ENCODE measurements at regions not wholly inside any gene's neighbourhood (a gene's known extent, or its start where the extent isn't known, plus 50 kb on each side); places are given as distances from the start of the nearest gene placed in this dataset.

DNA sequence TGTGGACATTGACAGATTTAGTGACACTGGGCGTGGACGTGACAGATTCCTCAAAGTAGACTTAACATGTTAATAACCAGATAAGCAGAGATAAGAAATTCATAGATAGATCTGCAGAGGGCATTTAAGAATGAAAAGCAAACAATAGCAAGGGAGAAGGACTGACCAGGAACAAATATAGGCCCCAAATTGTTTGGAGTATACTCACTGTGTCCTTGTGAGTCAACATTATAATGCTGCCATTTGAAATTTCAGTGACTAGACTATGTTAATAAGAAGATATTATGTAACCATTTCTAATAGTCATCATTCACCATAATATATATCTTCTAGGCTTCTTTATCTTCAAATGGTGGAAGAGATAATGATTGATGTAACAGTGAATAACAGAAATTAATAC, 78.1 kb upstream of the SLC38A11 start:
- H3K27me3 ChIP-seq, result no peaks in the 10 kb centered on the region
- H3K36me3 ChIP-seq, result no peaks in the 10 kb centered on the region
- H3K4me1 ChIP-seq, result no peaks in the 10 kb centered on the region
- H3K4me3 ChIP-seq, result no peak overlapping the region
- TF ChIP-seq CTCF (IDR thresholded peaks at IDR 0.05), result no peak
- DNase-seq, result no peak
- H3K9me3 ChIP-seq, result no peaks in the 10 kb centered on the region
- no peak overlapping the region for H3K27ac ChIP-seq
- no peak for ATAC-seq
- intact Hi-C loops (cut with DNase I), result no loop called here

DNA sequence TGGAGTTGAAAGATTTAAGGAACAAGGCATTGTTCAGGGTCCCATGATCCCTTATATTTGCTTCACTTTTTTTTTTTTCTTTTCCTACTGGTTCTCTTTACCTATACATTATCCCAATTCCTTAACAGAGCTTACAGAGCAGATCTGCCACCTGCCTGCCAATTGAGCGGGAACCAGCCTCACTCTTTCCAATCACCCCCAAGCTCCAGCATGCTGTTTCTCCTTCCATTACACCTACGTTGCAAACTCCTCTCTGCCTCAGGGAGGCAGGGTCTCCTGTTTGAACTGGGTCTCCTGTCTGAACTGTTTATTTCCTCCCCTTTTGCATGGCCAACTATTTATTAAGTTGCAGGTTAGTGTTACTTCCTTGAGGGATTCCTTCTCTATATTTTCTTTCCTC, 77.2 kb upstream of the SLC38A11 start:
- Histone ChIP-seq H3K27me3 (no peaks in the 10 kb centered on the region), H3K4me1 (no peaks in the 10 kb centered on the region), H3K36me3 (no peaks in the 10 kb centered on the region), H3K27ac (no peak overlapping the region), H3K4me3 (no peak overlapping the region), H3K9me3 (no peaks in the 10 kb centered on the region)
- ATAC-seq (no peak), DNase-seq (no peak)
- no peak for TF ChIP-seq CTCF (IDR thresholded peaks at IDR 0.05)
- intact Hi-C loops (cut with DNase I), result no loop called here

GRCh38 chr2:165024199-165024598, 68.9 kb upstream of the SLC38A11 start:
- H3K36me3 ChIP-seq, result no peaks in the 10 kb centered on the region
- no peaks in the 10 kb centered on the region for H3K27me3 ChIP-seq
- TF ChIP-seq CTCF (IDR thresholded peaks at IDR 0.05), result no peak
- ATAC-seq (no peak), DNase-seq (no peak)
- no peaks in the 10 kb centered on the region for H3K9me3 ChIP-seq
- no peaks in the 10 kb centered on the region for H3K4me1 ChIP-seq
- H3K27ac ChIP-seq, result no peak overlapping the region
- intact Hi-C loops (cut with DNase I), result no loop called here
- no peak overlapping the region for H3K4me3 ChIP-seq

- Histone ChIP-seq H3K4me3 (no peak overlapping the region), H3K27ac (no peak overlapping the region), H3K4me1 (no peaks in the 10 kb centered on the region), H3K36me3 (no peaks in the 10 kb centered on the region), H3K27me3 (peaks cover 0 to under 1% of the 10 kb centered on the region in 2 donors), H3K9me3 (no peaks in the 10 kb centered on the region)
- DNase-seq (no peak), ATAC-seq (no peak)
- TF ChIP-seq CTCF (IDR thresholded peaks at IDR 0.05), result no peak
- intact Hi-C loops (cut with DNase I), result no loop called here
These were observed 67.5 kb upstream of the SLC38A11 start for GRCh38 chr2:165022781-165023180.

DNA sequence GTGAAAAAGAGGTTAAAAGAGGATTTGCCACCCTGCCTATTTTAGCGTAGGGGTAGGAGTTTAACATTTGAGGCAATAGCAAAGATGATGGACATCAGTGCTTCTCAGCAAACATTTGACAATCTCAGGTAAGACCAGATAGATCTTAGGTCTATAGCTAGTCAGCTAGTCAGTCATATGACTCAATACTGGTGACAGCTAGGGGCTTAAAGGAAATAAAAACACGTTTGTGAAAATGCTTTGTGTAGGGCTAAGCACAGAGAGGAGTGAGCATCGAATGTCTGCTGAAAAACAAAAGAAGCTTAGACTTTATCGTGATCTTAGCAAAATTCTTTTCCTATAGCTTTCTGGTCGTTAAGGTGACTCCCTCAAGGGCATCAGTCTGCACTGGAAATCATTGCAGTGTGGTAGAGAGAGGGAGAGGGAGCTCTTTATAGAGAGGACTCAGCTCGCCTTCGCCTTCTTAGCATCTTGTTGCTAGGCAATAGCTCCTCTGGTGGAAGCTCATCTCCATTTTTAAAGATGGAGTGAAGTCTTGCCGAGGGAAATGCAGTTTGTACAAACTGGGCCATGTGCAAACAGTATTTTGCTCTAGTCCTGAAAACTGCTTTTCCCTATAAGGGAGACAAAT, 62.8 kb upstream of the SLC38A11 start:
- Histone ChIP-seq H3K36me3 (no peaks in the 10 kb centered on the region), H3K4me1 (peaks cover 0 to 4% of the 10 kb centered on the region in 2 donors), H3K4me3 (no peak overlapping the region), H3K27me3 (peaks cover 0 to 8% of the 10 kb centered on the region in 2 donors), H3K9me3 (no peaks in the 10 kb centered on the region), H3K27ac (no peak overlapping the region)
- TF ChIP-seq CTCF (IDR thresholded peaks at IDR 0.05), result no peak
- ATAC-seq (no peak), DNase-seq (no peak)
- intact Hi-C loops (cut with DNase I), result loop anchor here in 1 of 2 donors (10.0 kb wide), 1 partner anchor 187 kb away; the partner anchor contains the start of gene SCN3A

All from left lung (tissue), 4 donors.